Ishikawa (cell line): ENCODE measurements at regions not wholly inside any gene's neighbourhood (a gene's known extent, or its start where the extent isn't known, plus 50 kb on each side); places are given as distances from the start of the nearest gene placed in this dataset.

Experiments
- CEBPB ChIP-seq: IDR thresholded peaks from 2 replicates; pipeline ENCODE4 v1.6.1; 2012
- CREB1 ChIP-seq: IDR thresholded peaks from 2 replicates; pipeline ENCODE4 v1.6.1; 2012; ENCODE audit warnings: low read depth
- EGR1 ChIP-seq: IDR thresholded peaks from 2 replicates; pipeline ENCODE4 v1.6.1; 2012
- EP300 ChIP-seq: IDR thresholded peaks from 2 replicates; pipeline ENCODE4 v1.6.1; 2012; ENCODE audit warnings: borderline replicate concordance
- FOXM1 ChIP-seq: IDR thresholded peaks from 2 replicates; pipeline ENCODE4 v1.6.1; 2012; ENCODE audit warnings: low read depth, borderline replicate concordance
- MAX ChIP-seq: IDR thresholded peaks from 2 replicates; pipeline ENCODE4 v1.6.1; 2012
- NFIC ChIP-seq: IDR thresholded peaks from 2 replicates; pipeline ENCODE4 v1.6.1; 2012
- RAD21 ChIP-seq: IDR thresholded peaks from 2 replicates; pipeline ENCODE4 v1.6.1; 2012; ENCODE audit warnings: low read depth
- TAF1 ChIP-seq: IDR thresholded peaks from 2 replicates; pipeline ENCODE4 v1.6.1; 2012; ENCODE audit warnings: low read depth, mild to moderate bottlenecking
- TCF12 ChIP-seq: IDR thresholded peaks from 2 replicates; pipeline ENCODE4 v1.6.1; 2012; ENCODE audit warnings: low read depth
- TEAD4 ChIP-seq: IDR thresholded peaks from 2 replicates; pipeline ENCODE4 v1.6.1; 2012
- YY1 ChIP-seq: IDR thresholded peaks from 2 replicates; pipeline ENCODE4 v1.6.1; 2012; ENCODE audit warnings: low read depth
- ZBTB7A ChIP-seq: IDR thresholded peaks from 2 replicates; pipeline ENCODE4 v1.6.1; 2012; ENCODE audit warnings: low read depth
- TF ChIP-seq, protein P1 (sequence below): IDR thresholded peaks from 2 replicates; pipeline ENCODE4 v1.6.1; 2012; ENCODE audit warnings: low read depth, mild to moderate bottlenecking
- TF ChIP-seq, protein P2 (sequence below): IDR thresholded peaks from 2 replicates; pipeline ENCODE4 v1.6.1; 2012

DNA sequence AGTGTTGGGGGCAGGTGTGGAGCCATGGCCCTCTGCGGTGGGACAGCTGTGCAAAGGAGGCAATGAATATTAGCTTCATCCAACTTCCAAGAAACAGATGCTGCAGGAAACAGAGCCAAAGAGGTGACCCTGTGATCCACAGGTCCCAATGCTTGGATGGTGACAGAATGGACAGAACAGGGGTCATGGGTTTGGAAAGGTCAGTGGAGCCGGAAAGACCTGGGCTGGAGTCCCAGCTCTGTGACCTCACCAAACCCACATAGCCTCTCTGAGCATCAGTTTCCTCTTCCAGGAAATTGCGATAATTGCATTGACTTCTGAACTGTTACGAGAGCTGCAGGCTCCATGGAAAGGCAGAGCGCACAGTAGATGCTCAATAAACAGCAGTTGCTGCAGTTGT, 110.2 kb upstream of the GSC start:
- no peak for TF ChIP-seq MAX
- no peak for TF ChIP-seq NFIC
- TF ChIP-seq EGR1 = no peak
- no peak for TF ChIP-seq TEAD4
- TF ChIP-seq, protein P1, sequence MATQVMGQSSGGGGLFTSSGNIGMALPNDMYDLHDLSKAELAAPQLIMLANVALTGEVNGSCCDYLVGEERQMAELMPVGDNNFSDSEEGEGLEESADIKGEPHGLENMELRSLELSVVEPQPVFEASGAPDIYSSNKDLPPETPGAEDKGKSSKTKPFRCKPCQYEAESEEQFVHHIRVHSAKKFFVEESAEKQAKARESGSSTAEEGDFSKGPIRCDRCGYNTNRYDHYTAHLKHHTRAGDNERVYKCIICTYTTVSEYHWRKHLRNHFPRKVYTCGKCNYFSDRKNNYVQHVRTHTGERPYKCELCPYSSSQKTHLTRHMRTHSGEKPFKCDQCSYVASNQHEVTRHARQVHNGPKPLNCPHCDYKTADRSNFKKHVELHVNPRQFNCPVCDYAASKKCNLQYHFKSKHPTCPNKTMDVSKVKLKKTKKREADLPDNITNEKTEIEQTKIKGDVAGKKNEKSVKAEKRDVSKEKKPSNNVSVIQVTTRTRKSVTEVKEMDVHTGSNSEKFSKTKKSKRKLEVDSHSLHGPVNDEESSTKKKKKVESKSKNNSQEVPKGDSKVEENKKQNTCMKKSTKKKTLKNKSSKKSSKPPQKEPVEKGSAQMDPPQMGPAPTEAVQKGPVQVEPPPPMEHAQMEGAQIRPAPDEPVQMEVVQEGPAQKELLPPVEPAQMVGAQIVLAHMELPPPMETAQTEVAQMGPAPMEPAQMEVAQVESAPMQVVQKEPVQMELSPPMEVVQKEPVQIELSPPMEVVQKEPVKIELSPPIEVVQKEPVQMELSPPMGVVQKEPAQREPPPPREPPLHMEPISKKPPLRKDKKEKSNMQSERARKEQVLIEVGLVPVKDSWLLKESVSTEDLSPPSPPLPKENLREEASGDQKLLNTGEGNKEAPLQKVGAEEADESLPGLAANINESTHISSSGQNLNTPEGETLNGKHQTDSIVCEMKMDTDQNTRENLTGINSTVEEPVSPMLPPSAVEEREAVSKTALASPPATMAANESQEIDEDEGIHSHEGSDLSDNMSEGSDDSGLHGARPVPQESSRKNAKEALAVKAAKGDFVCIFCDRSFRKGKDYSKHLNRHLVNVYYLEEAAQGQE = no peak
- no peak for TF ChIP-seq TCF12
- TF ChIP-seq FOXM1 = no peak

DNA sequence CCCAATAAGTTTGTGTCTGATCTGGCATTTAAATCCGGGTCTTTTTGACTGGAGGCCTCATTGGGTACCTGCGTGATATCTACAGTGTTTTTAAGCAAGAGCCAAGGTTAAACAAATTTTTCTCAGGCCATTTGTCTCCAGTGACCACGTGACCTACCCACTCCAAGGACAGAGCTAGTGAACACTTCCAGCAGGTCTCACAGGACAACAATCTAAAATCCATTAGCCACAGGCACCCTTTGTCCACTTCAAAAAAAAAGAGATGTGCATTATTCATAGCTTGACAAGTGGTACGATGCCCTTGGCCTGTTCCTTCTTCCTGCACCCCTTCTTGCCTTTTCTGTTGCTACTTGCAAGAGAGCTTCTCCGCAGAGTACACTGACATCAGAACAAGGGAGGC, 109.6 kb upstream of the GSC start:
- TF ChIP-seq YY1 (no peak), TCF12 (no peak), MAX (no peak), TAF1 (no peak), CEBPB (no peak), EP300 (no peak), ZBTB7A (no peak), EGR1 (no peak), FOXM1 (no peak), CREB1 (no peak), RAD21 (no peak), TEAD4 (no peak)
- TF ChIP-seq, protein P1 = no peak

DNA sequence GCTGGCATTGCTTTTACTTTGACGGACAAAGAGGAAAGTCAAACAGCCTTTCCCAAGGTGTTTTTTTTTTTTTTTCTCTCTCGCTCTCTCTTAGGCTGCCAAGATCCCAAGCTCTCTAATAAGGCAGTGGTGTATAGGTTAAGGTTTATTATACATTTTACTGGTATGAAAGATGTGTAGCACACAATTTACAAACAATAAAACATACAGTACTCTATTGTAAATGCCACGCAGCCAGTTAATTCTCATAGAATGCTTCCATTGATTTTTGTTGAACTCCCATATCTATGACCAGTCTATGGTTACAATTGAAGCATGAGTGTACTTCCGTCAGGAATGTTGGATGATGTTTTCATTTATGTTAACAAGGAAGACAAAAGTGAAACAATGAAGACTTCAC, 106.4 kb upstream of the GSC start:
- no peak for TF ChIP-seq TCF12
- TF ChIP-seq FOXM1 = no peak
- no peak for TF ChIP-seq CEBPB
- TF ChIP-seq, protein P2, sequence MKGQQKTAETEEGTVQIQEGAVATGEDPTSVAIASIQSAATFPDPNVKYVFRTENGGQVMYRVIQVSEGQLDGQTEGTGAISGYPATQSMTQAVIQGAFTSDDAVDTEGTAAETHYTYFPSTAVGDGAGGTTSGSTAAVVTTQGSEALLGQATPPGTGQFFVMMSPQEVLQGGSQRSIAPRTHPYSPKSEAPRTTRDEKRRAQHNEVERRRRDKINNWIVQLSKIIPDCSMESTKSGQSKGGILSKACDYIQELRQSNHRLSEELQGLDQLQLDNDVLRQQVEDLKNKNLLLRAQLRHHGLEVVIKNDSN = no peak
- TF ChIP-seq EP300 = no peak
- no peak for TF ChIP-seq RAD21
- no peak for TF ChIP-seq MAX
- no peak for TF ChIP-seq ZBTB7A
- TF ChIP-seq, protein P1 = no peak

DNA sequence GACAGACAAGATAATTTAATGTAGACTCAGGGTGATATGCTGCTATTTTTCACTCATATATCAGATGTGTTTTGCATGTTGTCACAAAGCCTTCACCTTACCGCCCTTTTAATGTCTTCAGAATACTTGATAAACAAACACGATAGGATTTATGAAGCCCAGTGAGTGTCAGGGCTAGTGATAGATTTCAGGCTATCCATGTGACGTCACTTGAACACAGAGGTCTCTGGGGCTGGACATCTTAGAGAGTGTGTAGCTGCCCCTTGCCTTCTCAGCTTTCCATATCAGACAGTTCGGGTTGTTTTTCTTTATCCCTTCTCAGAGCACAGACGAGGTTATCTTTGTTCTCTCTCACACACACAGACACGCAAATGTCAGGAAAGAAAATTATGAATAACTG, 105.3 kb upstream of the GSC start:
- TF ChIP-seq CREB1 (no peak), EP300 (no peak), NFIC (no peak), RAD21 (no peak)
- TF ChIP-seq, protein P1 = no peak
